ENCODE measurements at regions not wholly inside any gene's neighbourhood (a gene's known extent, or its start where the extent isn't known, plus 50 kb on each side); places are given as distances from the start of the nearest gene placed in this dataset.

- no peaks in the 10 kb centered on the region for H3K79me2 ChIP-seq (ENCODE audit: control insufficient read depth, low read length)
These were observed 930.6 kb upstream of the SEMA6D start for GRCh38 chr15:46786590-46787285.

GRCh38 chr15:46795685-46796084 is 921.6 kb upstream of the SEMA6D start:
- no peaks in the 10 kb centered on the region for H3K79me2 ChIP-seq (ENCODE audit: control insufficient read depth, low read length)
- TF ChIP-seq EZH2phosphoT487 (IDR thresholded peaks at IDR 0.05; ENCODE audit: borderline replicate concordance, low read length) = no peak
- no peak for TF ChIP-seq CTCF (IDR thresholded peaks at IDR 0.05; ENCODE audit: low read depth, low read length, poor library complexity, severe bottlenecking)

More at GRCh38 chr15:46786590-46787285, 930.6 kb upstream of the SEMA6D start:
- Histone ChIP-seq H3K36me3 (ENCODE audit: control insufficient read depth, low read length) (no peaks in the 10 kb centered on the region), H3K9me3 (ENCODE audit: control insufficient read depth, insufficient read depth, low read length) (no peaks in the 10 kb centered on the region), H3K27ac (ENCODE audit: low read depth, low read length) (no peak overlapping the region), H4K20me1 (ENCODE audit: control insufficient read depth, insufficient read depth, low read depth, low read length) (no peaks in the 10 kb centered on the region), H3K4me3 (ENCODE audit: low read length) (no peak overlapping the region), H3K4me1 (ENCODE audit: control insufficient read depth, low read length) (no peaks in the 10 kb centered on the region), H3K27me3 (ENCODE audit: control insufficient read depth, low read length) (no peaks in the 10 kb centered on the region), H3F3A (ENCODE audit: control insufficient read depth, insufficient read depth) (no peaks in the 10 kb centered on the region), H3K9me2 (replicated peaks; ENCODE audit: control insufficient read depth, low read length) (no peaks in the 10 kb centered on the region), H3K4me2 (ENCODE audit: low read length) (no peak overlapping the region)
- TF ChIP-seq CTCF (IDR thresholded peaks at IDR 0.05; ENCODE audit: low read depth, low read length, poor library complexity, severe bottlenecking) (no peak), EZH2phosphoT487 (IDR thresholded peaks at IDR 0.05; ENCODE audit: borderline replicate concordance, low read length) (no peak)

GRCh38 chr15:46808834-46809233 is 908.5 kb upstream of the SEMA6D start:
- Histone ChIP-seq H3K36me3 (ENCODE audit: control insufficient read depth, low read length) (no peaks in the 10 kb centered on the region), H3K9me3 (ENCODE audit: control insufficient read depth, insufficient read depth, low read length) (no peaks in the 10 kb centered on the region), H3K27me3 (ENCODE audit: control insufficient read depth, low read length) (no peaks in the 10 kb centered on the region), H3K9me2 (replicated peaks; ENCODE audit: control insufficient read depth, low read length) (no peaks in the 10 kb centered on the region), H3F3A (ENCODE audit: control insufficient read depth, insufficient read depth) (no peaks in the 10 kb centered on the region), H3K4me3 (ENCODE audit: low read length) (no peak overlapping the region), H3K79me2 (ENCODE audit: control insufficient read depth, low read length) (no peaks in the 10 kb centered on the region), H3K4me2 (ENCODE audit: low read length) (no peak overlapping the region), H3K4me1 (ENCODE audit: control insufficient read depth, low read length) (no peaks in the 10 kb centered on the region), H3K27ac (ENCODE audit: low read depth, low read length) (no peak overlapping the region), H4K20me1 (ENCODE audit: control insufficient read depth, insufficient read depth, low read depth, low read length) (no peaks in the 10 kb centered on the region)
- TF ChIP-seq EZH2phosphoT487 (IDR thresholded peaks at IDR 0.05; ENCODE audit: borderline replicate concordance, low read length) = no peak
- TF ChIP-seq CTCF (IDR thresholded peaks at IDR 0.05; ENCODE audit: low read depth, low read length, poor library complexity, severe bottlenecking) = no peak

More at GRCh38 chr15:46795685-46796084, 921.6 kb upstream of the SEMA6D start:
- Histone ChIP-seq H3K27me3 (ENCODE audit: control insufficient read depth, low read length) (no peaks in the 10 kb centered on the region), H4K20me1 (ENCODE audit: control insufficient read depth, insufficient read depth, low read depth, low read length) (no peaks in the 10 kb centered on the region), H3K9me2 (replicated peaks; ENCODE audit: control insufficient read depth, low read length) (no peaks in the 10 kb centered on the region), H3K4me2 (ENCODE audit: low read length) (no peak overlapping the region), H3K4me3 (ENCODE audit: low read length) (no peak overlapping the region), H3K4me1 (ENCODE audit: control insufficient read depth, low read length) (no peaks in the 10 kb centered on the region), H3K36me3 (ENCODE audit: control insufficient read depth, low read length) (no peaks in the 10 kb centered on the region), H3K27ac (ENCODE audit: low read depth, low read length) (no peak overlapping the region), H3F3A (ENCODE audit: control insufficient read depth, insufficient read depth) (no peaks in the 10 kb centered on the region), H3K9me3 (ENCODE audit: control insufficient read depth, insufficient read depth, low read length) (no peaks in the 10 kb centered on the region)
